Vagina (tissue), 2 donors: ENCODE measurements at regions not wholly inside any gene's neighbourhood (a gene's known extent, or its start where the extent isn't known, plus 50 kb on each side); places are given as distances from the start of the nearest gene placed in this dataset.

ENCODE experiments used
- POLR2A ChIP-seq, 2 donors: fragments of 450-650 bp; IDR thresholded peaks; one replicate each; pipeline ENCODE4 v1.6.1; 2017; ENCODE audit warnings: antibody characterized with exemption in 2 of 2, mild to moderate bottlenecking in 2 of 2, moderate library complexity in 2 of 2
- TF ChIP-seq, protein P1 (sequence below), 3 experiments: fragments of 450-650 bp in 2 of 3; fragments of 200-600 bp in 1 of 3; sonication (generic) in 1 of 3; IDR thresholded peaks; one replicate each; pipeline ENCODE4 v1.5.1; 2017 to 2019; ENCODE audit warnings: antibody characterized with exemption in 3 of 3, mild to moderate bottlenecking in 2 of 3, moderate library complexity in 2 of 3

DNA sequence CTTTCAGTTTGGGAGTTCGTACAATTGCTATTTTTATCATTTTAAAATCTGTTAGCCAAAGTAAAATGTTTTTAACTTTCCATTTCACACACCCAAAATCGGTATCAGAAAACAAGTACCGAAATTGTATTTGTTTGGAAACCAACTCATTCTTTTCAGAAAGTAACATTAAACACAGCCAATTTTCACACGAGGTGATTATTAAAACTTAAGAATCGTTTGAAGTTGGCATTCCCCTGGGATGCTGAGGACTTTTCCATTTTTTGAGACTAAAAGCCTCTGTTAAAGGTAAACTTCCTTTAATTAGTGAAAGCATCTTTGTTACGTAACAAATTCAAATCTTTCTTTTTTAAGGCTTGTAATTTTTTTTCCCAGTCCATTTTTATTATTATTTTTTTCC lies 623.0 kb downstream of the VRK1 start:
- TF ChIP-seq, protein P1, sequence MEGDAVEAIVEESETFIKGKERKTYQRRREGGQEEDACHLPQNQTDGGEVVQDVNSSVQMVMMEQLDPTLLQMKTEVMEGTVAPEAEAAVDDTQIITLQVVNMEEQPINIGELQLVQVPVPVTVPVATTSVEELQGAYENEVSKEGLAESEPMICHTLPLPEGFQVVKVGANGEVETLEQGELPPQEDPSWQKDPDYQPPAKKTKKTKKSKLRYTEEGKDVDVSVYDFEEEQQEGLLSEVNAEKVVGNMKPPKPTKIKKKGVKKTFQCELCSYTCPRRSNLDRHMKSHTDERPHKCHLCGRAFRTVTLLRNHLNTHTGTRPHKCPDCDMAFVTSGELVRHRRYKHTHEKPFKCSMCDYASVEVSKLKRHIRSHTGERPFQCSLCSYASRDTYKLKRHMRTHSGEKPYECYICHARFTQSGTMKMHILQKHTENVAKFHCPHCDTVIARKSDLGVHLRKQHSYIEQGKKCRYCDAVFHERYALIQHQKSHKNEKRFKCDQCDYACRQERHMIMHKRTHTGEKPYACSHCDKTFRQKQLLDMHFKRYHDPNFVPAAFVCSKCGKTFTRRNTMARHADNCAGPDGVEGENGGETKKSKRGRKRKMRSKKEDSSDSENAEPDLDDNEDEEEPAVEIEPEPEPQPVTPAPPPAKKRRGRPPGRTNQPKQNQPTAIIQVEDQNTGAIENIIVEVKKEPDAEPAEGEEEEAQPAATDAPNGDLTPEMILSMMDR (IDR thresholded peaks at IDR 0.05) = no peak
- no peak for TF ChIP-seq POLR2A (IDR thresholded peaks at IDR 0.05)
